Naive thymus-derived CD4-positive, alpha-beta T cell (primary cell): ENCODE measurements at regions not wholly inside any gene's neighbourhood (a gene's known extent, or its start where the extent isn't known, plus 50 kb on each side); places are given as distances from the start of the nearest gene placed in this dataset.

Source experiments
- ATAC-seq: fragments of 150-1000 bp; cut with Tn5 transposase; 2 replicates; pipeline ENCODE4 v1.10.0; 2021; ENCODE audit warnings: mild to moderate bottlenecking, moderate library complexity
- CTCF ChIA-PET: fragments of 350-600 bp; sonication (Branson Sonifier 250); formaldehyde crosslinking; loops from one replicate; lab custom pipeline; 2021; ENCODE audit warnings: antibody characterized with exemption; lab: Charles Lee
- POLR2A ChIA-PET: fragments of 350-600 bp; sonication (Branson Sonifier 250); formaldehyde crosslinking; loops from one replicate; lab custom pipeline; 2021; ENCODE audit warnings: antibody characterized with exemption, inconsistent platforms; lab: Charles Lee
- DNase-seq, 9 donors: peaks; one replicate each; pipeline versions ENCODE4 v3.0.0 to v3.0.0-alpha.2; 2020 to 2022; ENCODE audit warnings: mixed read lengths in 1 of 9
- H3K27ac ChIP-seq: one replicate; pipeline ENCODE4 v1.7.0; 2013; ENCODE audit warnings: mild to moderate bottlenecking, low read depth, low read length, moderate library complexity
- H3K27me3 ChIP-seq, 2 donors: one replicate each; pipeline ENCODE4 v1.7.0; 2013; ENCODE audit warnings: low read length in 2 of 2, mild to moderate bottlenecking in 2 of 2, moderate library complexity in 2 of 2; ENCODE audit not compliant: control insufficient read depth in 2 of 2, insufficient read depth in 2 of 2
- H3K36me3 ChIP-seq, 3 experiments: 1 replicate in 2 of 3; 2 replicates in 1 of 3; pipeline ENCODE4 v1.7.0; 2013; ENCODE audit warnings: low read length in 3 of 3, mild to moderate bottlenecking in 3 of 3, moderate library complexity in 1 of 3; ENCODE audit not compliant: insufficient read depth in 3 of 3, control insufficient read depth in 2 of 3
- H3K4me1 ChIP-seq, 2 donors: one replicate each; pipeline ENCODE4 v1.7.0; 2013; ENCODE audit warnings: low read length in 2 of 2, mild to moderate bottlenecking in 2 of 2, moderate library complexity in 1 of 2; ENCODE audit not compliant: control insufficient read depth in 2 of 2, insufficient read depth in 2 of 2
- H3K4me3 ChIP-seq: 2 replicates; pipeline ENCODE4 v1.7.0; 2013; ENCODE audit warnings: mild to moderate bottlenecking, low read length
- H3K9me3 ChIP-seq, 3 experiments: 1 replicate in 2 of 3; 2 replicates in 1 of 3; pipeline ENCODE4 v1.7.0; 2013; ENCODE audit warnings: low read length in 3 of 3; ENCODE audit not compliant: control insufficient read depth in 2 of 3
- H3K27ac Mint-ChIP-seq, 9 donors: one replicate each; pipeline ENCODE4 v1.8.0; 2020 to 2022; ENCODE audit warnings: mixed read lengths in 9 of 9, mild to moderate bottlenecking in 8 of 9, moderate library complexity in 5 of 9, inconsistent platforms in 2 of 9
- H3K27me3 Mint-ChIP-seq, 5 donors: one replicate each; pipeline ENCODE4 v1.8.0; 2021 to 2022; ENCODE audit warnings: mixed read lengths in 5 of 5, mild to moderate bottlenecking in 1 of 5
- H3K36me3 Mint-ChIP-seq, 5 donors: one replicate each; pipeline ENCODE4 v1.8.0; 2020 to 2022; ENCODE audit warnings: mixed read lengths in 5 of 5, mild to moderate bottlenecking in 3 of 5, inconsistent platforms in 1 of 5
- H3K4me1 Mint-ChIP-seq, 7 donors: one replicate each; pipeline ENCODE4 v1.8.0; 2020 to 2022; ENCODE audit warnings: mixed read lengths in 7 of 7, mild to moderate bottlenecking in 3 of 7, inconsistent platforms in 1 of 7
- H3K4me3 Mint-ChIP-seq, 10 donors: one replicate each; pipeline ENCODE4 v1.8.0; 2020 to 2022; ENCODE audit warnings: mild to moderate bottlenecking in 10 of 10, mixed read lengths in 10 of 10, moderate library complexity in 6 of 10, inconsistent platforms in 2 of 10
- H3K9me3 Mint-ChIP-seq, 11 donors: one replicate each; pipeline ENCODE4 v1.8.0; 2020 to 2022; ENCODE audit warnings: mixed read lengths in 11 of 11, mild to moderate bottlenecking in 4 of 11, inconsistent platforms in 1 of 11, moderate library complexity in 1 of 11
- intact Hi-C, 2 donors: fragments of 100-400 bp; cut with micrococcal nuclease; formaldehyde crosslinking; loops; one replicate each; pipeline ENCODE4 v1.15.1; 2023

DNA sequence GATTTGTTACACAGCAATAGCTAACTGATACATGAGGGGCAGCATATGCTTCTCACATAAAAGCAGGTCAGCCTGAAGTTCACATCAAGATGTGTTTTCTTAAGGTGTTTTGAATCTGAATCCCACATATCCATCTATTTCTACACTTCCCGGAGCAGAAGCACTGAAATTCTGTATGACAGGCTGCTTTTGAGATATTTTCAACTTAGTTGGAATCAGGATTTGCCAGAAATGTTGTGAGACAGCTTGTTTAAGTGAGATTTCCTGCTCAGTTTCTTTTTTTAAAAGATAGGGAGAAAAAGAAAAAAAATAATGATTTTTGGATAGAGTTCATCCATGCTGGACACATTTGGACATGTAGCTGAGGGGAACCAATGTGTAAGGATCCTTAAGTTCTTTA is 501.5 kb upstream of the CELF4 start:
- Histone ChIP-seq H3K4me1 (no peaks in the 10 kb centered on the region), H3K9me3 (no peaks in the 10 kb centered on the region), H3K4me3 (no peak overlapping the region), H3K36me3 (no peaks in the 10 kb centered on the region), H3K27me3 (no peaks in the 10 kb centered on the region), H3K27ac (no peak overlapping the region)
- Mint-ChIP-seq H3K9me3 (peaks cover 0 to 25% (median 4%) of the 10 kb centered on the region in 11 donors), H3K4me3 (no peak overlapping the region), H3K4me1 (no peaks in the 10 kb centered on the region), H3K27me3 (no peaks in the 10 kb centered on the region), H3K36me3 (peaks cover 0 to 4% (median 0%) of the 10 kb centered on the region in 5 donors), H3K27ac (no peak overlapping the region)
- intact Hi-C loops, result no loop called here
- no peak for ATAC-seq
- POLR2A ChIA-PET, result no interaction called here
- DNase-seq, result no peak
- CTCF ChIA-PET, result no interaction called here

DNA sequence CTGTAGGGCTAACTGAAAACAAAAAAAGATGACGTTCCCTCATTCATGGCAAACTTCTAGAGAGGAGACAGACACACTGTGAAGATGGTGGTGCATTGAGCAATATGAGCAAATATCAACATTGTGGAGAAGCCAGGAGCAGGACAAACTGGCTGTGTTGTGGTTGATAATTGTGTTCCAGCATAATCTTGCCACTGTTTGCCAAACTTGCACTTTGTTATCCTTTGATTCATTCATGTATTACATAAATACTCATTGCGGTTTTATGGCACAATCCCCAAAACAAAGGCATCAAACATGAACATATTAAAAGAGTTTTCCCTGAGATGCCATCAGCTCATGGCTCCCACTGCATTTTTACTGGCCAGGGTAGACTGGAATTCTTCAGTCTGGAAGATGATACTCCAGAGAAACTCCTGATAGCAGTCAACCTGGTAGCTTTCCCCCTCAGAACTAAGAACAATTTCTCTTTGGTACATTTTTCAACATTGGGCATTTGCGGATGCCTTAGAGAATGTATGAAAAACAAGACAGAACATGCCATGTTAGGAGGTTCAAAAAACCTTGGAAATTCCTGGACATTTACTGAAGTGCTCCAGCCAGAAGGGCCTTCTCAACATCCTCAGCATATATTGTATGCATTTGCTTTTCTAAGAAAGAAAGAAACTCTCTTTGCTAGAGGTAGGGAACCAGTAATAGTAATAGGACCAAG is 487.4 kb upstream of the CELF4 start:
- Histone ChIP-seq H3K27ac (no peak overlapping the region), H3K36me3 (no peaks in the 10 kb centered on the region), H3K9me3 (no peaks in the 10 kb centered on the region), H3K27me3 (no peaks in the 10 kb centered on the region), H3K4me1 (no peaks in the 10 kb centered on the region), H3K4me3 (no peak overlapping the region)
- no peak for DNase-seq
- ATAC-seq, result no peak
- intact Hi-C loops, result no loop called here
- POLR2A ChIA-PET, result no interaction called here
- no peaks in the 10 kb centered on the region for H3K4me1 Mint-ChIP-seq
- H3K9me3 Mint-ChIP-seq, result peaks cover 0 to 4% (median 2%) of the 10 kb centered on the region in 11 donors
- no peaks in the 10 kb centered on the region for H3K27me3 Mint-ChIP-seq
- no peaks in the 10 kb centered on the region for H3K36me3 Mint-ChIP-seq
- CTCF ChIA-PET, result no interaction called here
- H3K27ac Mint-ChIP-seq, result no peak overlapping the region
- no peak overlapping the region for H3K4me3 Mint-ChIP-seq

DNA sequence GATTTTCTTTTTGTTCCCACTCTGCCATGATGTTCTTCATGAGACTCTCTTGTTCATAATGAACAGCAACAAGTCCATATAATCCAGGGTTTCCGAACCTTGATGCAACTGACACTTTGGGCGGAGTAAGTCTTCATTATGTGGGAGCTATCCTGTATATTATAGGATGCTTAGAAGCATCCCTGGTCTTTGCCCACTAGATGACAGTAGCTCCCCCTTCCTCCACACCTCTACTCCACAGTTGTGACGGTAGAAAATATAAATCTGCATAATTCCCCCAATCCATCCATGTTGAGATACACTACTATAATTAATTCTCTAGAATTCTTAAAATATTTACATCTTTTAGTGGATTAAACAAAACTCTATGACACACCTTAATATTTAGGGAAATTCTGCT is 482.2 kb upstream of the CELF4 start:
- no peak overlapping the region for H3K4me3 Mint-ChIP-seq
- H3K4me3 ChIP-seq, result no peak overlapping the region
- no peaks in the 10 kb centered on the region for H3K27me3 ChIP-seq
- H3K27ac ChIP-seq, result no peak overlapping the region
- H3K4me1 Mint-ChIP-seq, result no peaks in the 10 kb centered on the region
- no peaks in the 10 kb centered on the region for H3K4me1 ChIP-seq
- ATAC-seq (no peak), DNase-seq (no peak)
- no peaks in the 10 kb centered on the region for H3K9me3 ChIP-seq
- intact Hi-C loops, result no loop called here
- ChIA-PET CTCF (no interaction called here), POLR2A (no interaction called here)
- H3K27ac Mint-ChIP-seq, result no peak overlapping the region
- no peaks in the 10 kb centered on the region for H3K36me3 ChIP-seq
- no peaks in the 10 kb centered on the region for H3K36me3 Mint-ChIP-seq
- H3K9me3 Mint-ChIP-seq, result peaks cover 0 to 12% (median 4%) of the 10 kb centered on the region in 11 donors
- no peaks in the 10 kb centered on the region for H3K27me3 Mint-ChIP-seq

DNA sequence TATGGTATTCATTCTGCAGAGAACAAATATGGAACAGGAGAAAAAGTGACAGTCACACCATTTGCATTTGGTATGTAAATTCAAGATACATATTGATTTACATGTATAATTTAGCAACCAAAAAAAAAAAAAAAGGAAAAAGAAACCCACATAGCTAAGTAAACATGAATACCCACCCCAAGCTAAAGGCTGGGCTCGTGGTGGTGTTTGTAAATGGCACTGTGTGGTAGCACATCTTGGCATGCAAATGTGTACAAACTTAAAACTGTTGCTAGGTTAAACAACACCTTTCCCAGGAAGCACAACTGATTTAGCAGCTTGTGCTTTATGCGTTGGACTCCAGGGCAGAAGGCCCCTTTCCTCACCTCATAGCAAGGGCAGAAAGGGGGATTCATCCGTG is 481.1 kb upstream of the CELF4 start:
- H3K9me3 Mint-ChIP-seq, result peaks cover 0 to 12% (median 4%) of the 10 kb centered on the region in 11 donors
- ATAC-seq, result no peak
- H3K36me3 ChIP-seq, result no peaks in the 10 kb centered on the region
- CTCF ChIA-PET, result no interaction called here
- intact Hi-C loops, result no loop called here
- no peaks in the 10 kb centered on the region for H3K36me3 Mint-ChIP-seq
- no peaks in the 10 kb centered on the region for H3K4me1 ChIP-seq
- H3K4me3 ChIP-seq, result no peak overlapping the region
- no peaks in the 10 kb centered on the region for H3K9me3 ChIP-seq
- H3K27me3 Mint-ChIP-seq, result no peaks in the 10 kb centered on the region
- H3K4me3 Mint-ChIP-seq, result no peak overlapping the region
- no peak overlapping the region for H3K27ac ChIP-seq
- no peaks in the 10 kb centered on the region for H3K4me1 Mint-ChIP-seq
- POLR2A ChIA-PET, result no interaction called here
- no peaks in the 10 kb centered on the region for H3K27me3 ChIP-seq
- no peak overlapping the region for H3K27ac Mint-ChIP-seq
- DNase-seq, result no peak

DNA sequence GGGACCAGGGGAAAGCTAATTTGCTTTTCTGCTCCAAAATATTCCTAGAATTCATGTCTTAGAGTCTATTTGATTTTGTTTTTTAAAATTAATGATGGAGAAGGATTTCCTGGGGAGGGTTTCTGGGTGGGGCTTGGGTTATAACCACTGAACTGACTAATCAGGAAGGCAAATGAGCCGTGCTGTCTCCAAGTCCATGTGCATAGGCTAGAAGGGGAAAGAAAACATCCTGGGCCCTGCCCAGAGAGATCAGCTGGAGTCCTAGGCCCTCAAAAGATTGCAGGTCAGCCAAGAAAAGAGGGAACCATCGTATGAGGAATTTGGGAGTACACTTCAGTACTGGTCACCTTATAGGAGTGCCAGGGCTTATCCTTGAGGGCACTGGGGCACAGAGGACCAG is 480.2 kb upstream of the CELF4 start:
- Mint-ChIP-seq H3K27ac (no peak overlapping the region), H3K4me1 (no peaks in the 10 kb centered on the region), H3K27me3 (no peaks in the 10 kb centered on the region), H3K4me3 (no peak overlapping the region), H3K36me3 (no peaks in the 10 kb centered on the region), H3K9me3 (peaks cover 0 to 12% (median 4%) of the 10 kb centered on the region in 11 donors)
- H3K27ac ChIP-seq, result no peak overlapping the region
- ChIA-PET CTCF (no interaction called here), POLR2A (no interaction called here)
- H3K9me3 ChIP-seq, result no peaks in the 10 kb centered on the region
- ATAC-seq (no peak), DNase-seq (no peak)
- intact Hi-C loops, result no loop called here
- no peaks in the 10 kb centered on the region for H3K4me1 ChIP-seq
- H3K27me3 ChIP-seq, result no peaks in the 10 kb centered on the region
- no peaks in the 10 kb centered on the region for H3K36me3 ChIP-seq
- no peak overlapping the region for H3K4me3 ChIP-seq

DNA sequence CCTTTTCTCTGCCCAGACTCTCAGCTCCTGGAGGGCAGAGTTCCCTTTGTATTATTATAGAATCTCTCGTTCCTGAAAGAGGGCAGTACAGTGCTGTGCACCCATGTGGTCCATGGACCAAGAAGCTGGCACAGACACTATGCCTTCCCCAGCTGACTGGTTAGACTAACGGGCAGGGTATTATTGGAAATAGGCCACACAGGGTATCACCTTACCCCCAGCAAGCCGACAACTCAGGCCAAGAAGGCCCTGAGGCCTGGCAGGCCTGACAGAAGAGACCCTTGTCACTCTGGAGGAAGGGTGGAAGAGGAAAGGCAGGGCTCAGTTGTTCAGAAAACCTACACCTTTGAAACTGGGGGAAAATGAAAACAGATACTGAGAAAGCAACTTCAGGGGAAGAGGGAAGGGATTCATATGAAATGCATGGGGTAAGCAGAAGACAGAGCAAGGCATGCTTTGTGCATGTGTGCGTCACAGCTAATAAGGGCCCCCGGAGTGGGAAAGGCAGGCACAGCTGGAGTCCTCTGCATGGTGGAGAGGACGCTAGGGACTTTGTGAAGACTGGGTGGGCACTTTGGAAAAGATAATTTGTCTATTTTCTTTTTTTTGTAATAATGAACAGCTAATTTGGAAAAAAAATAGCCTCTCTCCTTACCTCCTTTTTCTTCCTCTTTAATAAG is 476.8 kb upstream of the CELF4 start:
- Histone ChIP-seq H3K9me3 (no peaks in the 10 kb centered on the region), H3K4me3 (no peak overlapping the region), H3K4me1 (no peaks in the 10 kb centered on the region), H3K27ac (no peak overlapping the region), H3K27me3 (no peaks in the 10 kb centered on the region), H3K36me3 (no peaks in the 10 kb centered on the region)
- no peak overlapping the region for H3K27ac Mint-ChIP-seq
- no peaks in the 10 kb centered on the region for H3K4me1 Mint-ChIP-seq
- H3K36me3 Mint-ChIP-seq, result no peaks in the 10 kb centered on the region
- peaks cover 0 to 16% (median 4%) of the 10 kb centered on the region in 11 donors for H3K9me3 Mint-ChIP-seq
- intact Hi-C loops, result no loop called here
- ATAC-seq, result no peak
- POLR2A ChIA-PET, result interaction anchor here (0.6 kb wide), 1 partner anchor 1728 kb away, joined by 3 read pairs; no protein-coding TSS in a partner anchor
- no peak for DNase-seq
- CTCF ChIA-PET, result no interaction called here
- no peak overlapping the region for H3K4me3 Mint-ChIP-seq
- H3K27me3 Mint-ChIP-seq, result peaks cover 0 to 1% (median 0%) of the 10 kb centered on the region in 5 donors

DNA sequence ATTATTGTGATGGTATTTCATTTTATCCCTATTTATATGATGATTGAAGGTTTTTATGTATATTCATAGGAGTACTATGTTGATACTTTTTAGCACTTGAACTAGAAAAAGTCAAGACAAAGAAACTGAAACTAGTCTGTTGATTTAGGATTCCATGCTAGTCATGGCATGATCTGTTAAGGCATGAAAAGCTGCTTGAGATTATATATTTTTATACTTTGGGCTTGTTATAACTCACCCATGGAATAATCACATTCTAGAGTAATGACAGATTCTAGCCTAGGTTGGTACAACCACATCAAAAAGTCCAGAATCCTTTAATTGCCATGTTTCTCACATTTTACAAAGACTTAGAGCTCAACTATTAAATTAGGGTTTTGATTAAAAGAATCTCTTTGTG is 472.6 kb upstream of the CELF4 start:
- Mint-ChIP-seq H3K27ac (no peak overlapping the region), H3K27me3 (peaks cover 0 to 3% (median 0%) of the 10 kb centered on the region in 5 donors), H3K4me1 (no peaks in the 10 kb centered on the region), H3K4me3 (no peak overlapping the region), H3K9me3 (peaks cover 0 to 7% (median 2%) of the 10 kb centered on the region in 11 donors), H3K36me3 (no peaks in the 10 kb centered on the region)
- Histone ChIP-seq H3K27me3 (no peaks in the 10 kb centered on the region), H3K36me3 (no peaks in the 10 kb centered on the region), H3K9me3 (no peaks in the 10 kb centered on the region), H3K4me1 (no peaks in the 10 kb centered on the region), H3K4me3 (no peak overlapping the region), H3K27ac (no peak overlapping the region)
- CTCF ChIA-PET, result no interaction called here
- intact Hi-C loops, result no loop called here
- POLR2A ChIA-PET, result no interaction called here
- ATAC-seq (no peak), DNase-seq (no peak)
